GM18517 (cell line): ENCODE measurements at regions not wholly inside any gene's neighbourhood (a gene's known extent, or its start where the extent isn't known, plus 50 kb on each side); places are given as distances from the start of the nearest gene placed in this dataset.

Experiments
- ATAC-seq: cut with Tn5 transposase; IDR thresholded peaks from one replicate; pipeline ENCODE4 v1.9.1; 2021; ENCODE audit warnings: mild to moderate bottlenecking, moderate library complexity; ENCODE audit not compliant: unreplicated experiment

DNA sequence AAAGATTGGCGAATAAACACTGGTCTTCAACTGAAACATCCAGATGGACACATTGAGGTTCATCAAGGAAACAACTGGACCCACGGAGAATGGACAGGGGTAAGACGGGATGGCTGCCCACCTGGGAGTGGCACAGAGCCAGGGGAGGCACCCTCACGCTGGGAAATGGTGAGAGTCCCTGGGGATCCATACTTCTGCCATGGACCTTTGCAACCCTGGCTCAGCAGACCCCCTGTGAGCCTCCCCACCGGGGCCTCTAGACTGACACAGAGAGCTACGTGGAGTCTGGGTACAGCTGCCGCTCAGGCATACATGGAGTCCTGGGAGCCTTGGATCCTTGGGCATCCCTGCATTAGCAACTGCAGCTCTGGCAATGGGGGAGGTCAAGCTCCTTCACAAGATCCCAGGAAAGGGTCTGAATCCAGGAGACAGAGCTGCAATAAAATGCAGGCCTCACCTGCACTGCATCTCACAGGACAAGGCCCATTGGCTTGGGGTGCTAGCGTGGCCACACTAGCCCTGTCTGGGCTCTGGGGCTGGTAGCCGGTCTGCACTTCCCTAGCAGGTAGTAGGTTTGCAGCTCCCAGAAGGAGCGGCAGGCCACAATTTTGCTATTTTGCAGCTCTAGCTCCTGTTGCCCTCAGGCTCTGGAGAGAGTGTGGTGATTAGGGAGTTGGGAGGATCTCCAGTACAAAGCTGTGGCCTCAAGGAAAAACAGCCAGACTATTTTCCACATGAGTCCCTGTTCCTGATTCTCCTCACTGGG, 496.4 kb upstream of the LRRC4C start:
- ATAC-seq = no peak

DNA sequence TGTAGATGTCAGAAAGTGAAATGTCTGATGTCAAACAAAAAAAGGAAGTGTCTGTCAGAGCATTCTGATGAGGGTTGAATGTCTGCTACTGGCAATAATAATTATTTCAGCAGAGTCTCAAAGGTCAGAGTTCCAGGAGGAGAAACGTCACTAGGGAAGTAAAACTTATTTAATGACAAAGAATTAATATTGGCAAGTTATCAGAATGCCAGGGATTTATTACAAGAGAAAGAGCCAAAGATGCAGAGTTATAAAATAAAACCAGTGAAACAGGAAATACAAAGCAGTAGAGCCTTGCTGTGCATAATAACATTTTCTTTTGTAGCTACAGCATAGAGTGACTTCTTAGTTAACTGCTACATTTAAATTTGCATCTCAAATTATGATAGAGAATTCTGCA, 504.0 kb upstream of the LRRC4C start:
- ATAC-seq = no peak

DNA sequence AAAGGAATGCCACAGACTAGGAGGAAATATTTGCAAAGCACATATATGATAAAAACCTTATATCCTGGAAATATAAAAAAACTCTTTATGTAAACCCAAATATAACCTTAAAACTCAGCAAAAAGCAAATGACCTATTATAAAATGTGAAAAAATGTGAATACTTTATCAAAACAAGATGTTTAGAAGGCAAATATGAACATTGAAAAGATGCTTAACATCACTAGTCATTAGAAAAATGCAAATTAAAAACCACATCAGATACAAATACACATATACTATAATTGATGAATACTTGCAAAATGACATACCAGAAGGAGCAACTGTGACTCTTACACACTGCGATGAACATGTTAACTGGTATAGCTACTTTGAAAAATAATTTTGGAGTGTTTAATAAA, 511.2 kb upstream of the LRRC4C start:
- ATAC-seq = no peak

DNA sequence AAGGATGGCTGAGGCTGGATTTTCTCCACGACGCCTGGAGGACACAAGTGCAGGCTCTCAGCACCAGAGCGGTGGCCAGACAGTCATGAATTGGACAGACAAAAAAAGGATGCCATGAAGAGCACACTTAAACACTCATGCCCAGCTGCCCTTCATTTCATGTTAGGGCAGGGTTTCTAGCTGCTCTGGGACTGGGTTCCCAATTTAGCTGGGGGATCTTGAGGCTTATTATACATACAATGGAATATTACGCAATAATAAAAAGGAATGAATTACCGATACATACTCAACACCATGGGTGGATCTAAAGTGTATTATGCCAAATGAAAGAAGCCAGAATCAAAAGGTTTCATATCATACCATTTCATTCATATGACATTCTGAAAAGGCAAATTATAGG, 512.1 kb upstream of the LRRC4C start:
- no peak for ATAC-seq

DNA sequence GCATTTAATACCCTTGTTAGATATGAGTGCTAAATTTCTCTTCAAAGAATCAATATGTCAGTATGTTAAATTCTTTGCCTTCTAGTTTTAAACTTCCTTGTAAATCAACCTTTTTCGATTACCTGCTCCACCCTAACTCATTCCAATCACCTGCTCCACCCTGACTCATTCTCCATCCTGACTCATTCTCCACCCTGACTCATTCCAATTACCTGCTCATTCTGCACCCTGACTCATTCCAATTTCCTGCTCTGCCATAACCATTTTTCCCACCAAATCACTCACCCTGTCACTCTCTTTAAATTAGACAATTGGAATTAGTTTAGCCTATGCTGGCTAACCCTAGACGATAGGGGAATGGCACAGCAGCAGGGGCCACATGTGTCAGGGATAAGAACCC, 519.5 kb upstream of the LRRC4C start:
- no peak for ATAC-seq

DNA sequence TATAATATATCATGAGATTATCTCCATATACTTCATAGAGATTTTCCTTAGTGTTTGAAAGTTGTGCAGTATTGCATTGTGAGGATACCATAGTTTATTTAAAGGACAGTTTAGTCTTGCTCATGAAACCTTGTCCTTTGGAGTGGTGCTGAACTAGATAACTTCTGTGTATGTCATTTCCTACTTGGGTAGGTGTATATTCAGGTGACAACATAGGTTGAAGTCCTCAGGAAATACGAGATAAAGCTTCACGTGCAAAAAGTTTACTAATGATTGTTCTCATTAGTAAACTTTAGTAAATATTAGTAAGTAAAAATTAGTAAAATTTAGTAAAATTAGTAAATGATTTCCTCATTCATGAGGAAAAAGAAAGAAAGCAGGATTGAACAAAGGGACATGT, 521.3 kb upstream of the LRRC4C start:
- ATAC-seq = no peak

DNA sequence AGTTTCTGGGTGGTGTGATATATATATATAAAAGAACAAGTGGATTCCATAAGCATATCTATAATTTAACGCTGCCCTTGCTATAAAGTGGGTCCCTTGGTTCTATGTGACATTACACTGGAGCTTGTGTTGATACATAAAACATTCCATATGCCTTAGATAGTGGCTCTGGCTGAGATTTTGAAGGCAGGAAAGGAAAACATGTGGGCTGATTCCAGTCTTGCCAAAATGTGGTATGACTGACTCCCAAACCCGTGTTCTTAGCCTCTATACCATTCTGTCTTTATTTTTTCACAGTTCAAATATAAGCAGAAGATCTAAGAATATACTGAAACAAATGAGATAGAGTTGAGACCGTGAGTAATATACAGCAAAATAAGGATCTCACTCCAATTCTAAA, 522.8 kb upstream of the LRRC4C start:
- ATAC-seq = no peak

DNA sequence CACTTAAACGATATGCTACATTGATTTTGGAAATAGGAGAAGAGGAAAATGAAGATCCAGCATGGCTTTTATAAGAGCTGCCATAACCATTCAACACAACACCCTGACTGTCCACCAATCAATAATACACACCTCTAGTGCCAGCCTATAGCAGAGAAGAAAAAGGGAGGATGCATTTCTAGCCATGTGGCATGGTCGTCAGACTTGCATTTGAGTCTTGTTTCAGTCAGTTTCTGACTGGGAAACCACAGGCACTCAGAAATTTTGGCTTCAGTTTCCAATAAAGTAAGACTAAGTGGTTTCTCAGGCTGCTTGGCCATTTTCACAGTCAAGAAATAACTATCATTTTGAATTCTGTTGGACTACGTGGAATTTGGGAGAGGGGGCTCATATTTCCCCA, 523.5 kb upstream of the LRRC4C start:
- no peak for ATAC-seq

DNA sequence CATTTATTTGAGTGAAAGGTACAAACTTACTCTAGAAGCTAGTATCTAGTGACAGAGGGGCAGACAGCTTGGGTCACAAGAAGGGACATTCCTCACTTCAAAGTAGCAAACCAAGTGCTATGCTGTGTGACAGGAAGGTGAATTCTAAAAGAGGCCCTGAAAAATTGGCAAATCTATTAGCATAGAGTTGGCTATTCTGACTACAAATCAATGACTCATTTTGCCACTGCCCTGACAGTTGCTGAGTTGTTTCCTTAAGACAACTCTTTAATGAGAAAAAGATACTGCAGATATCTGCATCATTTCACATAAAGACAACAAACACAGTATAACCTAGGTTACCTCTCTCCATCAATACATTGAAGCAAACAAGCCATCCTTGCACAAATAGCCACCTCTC, 524.0 kb upstream of the LRRC4C start:
- no peak for ATAC-seq

DNA sequence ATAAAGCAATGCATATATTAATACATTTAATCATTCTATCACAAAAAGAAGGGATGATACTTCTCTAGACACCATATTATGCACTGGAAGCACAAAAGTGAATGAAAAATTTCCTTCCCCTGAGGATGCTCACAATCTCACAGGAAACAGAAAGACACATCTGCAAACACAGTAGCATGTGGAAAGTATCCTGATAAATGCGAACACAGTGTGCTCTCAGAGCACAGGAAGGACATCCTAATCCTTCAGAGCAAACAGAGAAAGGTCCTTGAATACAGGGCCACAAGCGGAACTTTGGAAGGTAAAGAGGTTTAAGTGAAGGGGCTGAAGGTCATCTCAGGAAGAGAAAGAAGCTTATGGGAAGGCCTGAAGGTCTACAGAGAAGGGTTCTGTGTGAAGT, 524.6 kb upstream of the LRRC4C start:
- ATAC-seq = no peak

DNA sequence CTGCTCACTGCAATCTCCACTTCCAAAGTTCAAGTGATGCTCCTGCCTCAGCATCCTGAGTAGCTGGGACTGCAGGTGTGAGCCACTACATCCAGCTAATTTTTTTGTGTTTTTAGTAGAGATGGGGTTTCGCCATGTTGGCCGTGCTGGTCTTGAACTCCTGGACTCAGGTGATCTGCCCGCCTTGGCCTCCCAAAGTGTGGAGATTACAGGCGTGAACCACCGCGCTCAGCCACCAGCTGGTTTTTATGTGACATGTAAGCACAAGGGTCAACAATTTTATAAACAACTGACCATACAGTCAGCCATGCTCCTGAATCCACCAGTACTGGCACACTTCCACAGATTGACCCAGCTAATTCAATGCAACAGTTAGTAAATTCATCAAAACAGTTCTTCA, 526.3 kb upstream of the LRRC4C start:
- no peak for ATAC-seq

DNA sequence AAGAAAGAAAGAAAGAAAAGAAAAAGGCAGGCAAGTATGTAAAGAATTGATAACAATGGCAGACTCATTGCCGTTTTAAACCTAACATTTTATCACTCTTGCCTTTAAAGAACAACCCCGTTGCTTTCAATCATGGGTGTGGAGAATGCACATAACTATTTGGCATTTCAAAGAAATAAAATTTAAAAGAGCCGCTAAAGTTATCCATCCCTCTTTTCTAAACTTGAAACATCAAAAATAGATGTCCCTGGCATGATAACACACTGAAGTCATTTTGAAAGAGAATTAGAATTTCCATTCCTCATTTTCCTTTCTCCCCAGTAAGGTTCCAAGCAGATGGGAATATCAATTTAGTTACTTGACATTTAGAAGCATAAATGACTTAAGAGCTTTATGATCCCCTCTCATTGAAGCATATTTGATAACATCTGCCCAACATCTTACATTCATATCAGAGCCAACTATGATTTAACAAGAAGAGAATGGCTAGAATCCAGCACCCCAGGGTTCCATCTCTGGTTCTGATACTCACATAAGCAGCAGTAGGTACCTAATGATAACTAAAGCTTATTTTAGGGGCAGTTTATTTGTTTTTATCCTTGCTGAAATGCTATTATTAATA, 529.6 kb upstream of the LRRC4C start:
- ATAC-seq = no peak

DNA sequence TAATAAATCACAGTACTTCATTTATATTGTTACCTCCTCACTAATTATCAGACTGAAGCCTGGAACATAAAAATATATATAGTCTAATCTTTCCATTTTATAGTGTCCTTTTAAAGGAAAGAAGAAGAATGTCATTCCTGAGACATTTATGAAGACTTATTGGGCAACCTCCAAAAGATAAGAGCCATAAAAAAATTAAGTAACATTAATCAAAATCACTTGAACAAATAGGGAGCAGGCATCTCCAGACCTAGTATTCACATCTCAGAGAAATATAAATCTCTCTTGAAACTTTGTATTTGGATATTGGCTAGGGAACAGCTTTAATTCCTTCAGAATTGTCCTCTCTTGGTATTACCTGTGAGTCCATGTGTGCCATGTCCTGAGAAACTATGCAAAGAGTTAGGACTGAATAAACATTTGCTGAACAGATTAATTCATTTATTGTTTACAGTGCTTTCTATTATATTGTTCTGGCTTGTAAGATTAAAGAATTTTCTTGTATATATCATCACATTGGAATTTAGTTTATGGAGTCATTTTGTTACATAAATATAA, 530.5 kb upstream of the LRRC4C start:
- no peak for ATAC-seq

DNA sequence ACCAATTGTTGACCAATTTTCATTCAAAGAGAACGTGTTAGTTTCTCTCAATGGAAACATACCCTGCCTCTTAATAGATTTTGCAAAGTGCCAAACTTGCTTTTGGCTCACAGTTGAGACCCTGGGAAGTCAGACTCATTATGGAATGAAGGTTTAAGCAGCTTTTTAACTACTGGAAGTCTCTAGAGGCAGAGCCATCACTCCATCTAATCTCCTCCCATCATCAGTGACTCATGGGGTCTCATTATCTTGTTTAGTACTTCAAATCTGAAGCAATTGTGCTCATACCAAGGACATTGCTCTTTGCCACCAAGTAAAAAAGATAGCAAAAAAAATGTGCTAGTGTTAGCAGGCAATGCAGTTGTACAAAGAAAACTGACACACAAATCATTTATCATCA, 537.1 kb upstream of the LRRC4C start:
- ATAC-seq = no peak

DNA sequence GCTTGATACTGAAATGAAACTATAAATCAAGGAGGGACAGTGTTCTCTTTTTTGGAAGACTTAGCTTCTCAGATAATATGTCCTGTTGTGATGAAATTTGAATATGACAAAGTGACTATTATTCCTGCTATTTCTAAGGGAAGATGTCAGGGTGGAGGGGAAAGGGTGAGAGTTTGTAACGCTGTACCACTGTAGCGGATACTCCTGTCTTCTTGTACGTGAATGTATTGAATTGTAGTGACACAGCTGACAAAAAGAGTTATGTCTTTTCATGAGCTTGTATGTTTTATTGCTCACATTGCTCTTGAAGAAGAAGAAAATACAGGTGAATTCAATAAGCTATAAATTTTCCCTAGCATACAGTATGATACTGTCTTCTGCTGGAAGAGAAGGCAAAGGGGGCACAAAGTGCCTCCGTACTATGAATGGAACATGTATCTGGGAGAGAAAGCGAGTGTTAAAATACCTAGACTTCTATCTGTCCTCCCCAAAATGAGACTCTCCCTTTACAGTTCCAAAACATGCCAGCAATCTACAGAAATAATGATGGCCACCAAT, 538.5 kb upstream of the LRRC4C start:
- no peak for ATAC-seq

DNA sequence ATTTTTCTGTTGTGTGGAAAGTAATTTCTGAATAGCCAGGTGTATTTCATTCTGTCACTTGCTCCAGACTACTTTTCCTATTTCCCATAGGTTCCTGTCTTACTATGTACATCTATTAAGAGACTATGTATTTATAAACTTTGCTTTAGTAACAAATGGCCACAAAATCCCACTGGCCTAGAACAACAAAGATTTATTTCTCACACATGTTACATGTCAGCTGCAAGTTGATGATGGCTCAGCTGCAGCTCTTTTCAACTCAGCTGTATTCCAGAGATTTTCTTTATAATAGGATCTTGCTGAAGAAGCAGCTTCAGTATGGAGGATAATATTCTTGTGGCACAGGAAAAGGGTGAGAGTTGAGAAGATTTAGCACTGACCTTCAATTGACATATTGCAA, 539.6 kb upstream of the LRRC4C start:
- no peak for ATAC-seq

DNA sequence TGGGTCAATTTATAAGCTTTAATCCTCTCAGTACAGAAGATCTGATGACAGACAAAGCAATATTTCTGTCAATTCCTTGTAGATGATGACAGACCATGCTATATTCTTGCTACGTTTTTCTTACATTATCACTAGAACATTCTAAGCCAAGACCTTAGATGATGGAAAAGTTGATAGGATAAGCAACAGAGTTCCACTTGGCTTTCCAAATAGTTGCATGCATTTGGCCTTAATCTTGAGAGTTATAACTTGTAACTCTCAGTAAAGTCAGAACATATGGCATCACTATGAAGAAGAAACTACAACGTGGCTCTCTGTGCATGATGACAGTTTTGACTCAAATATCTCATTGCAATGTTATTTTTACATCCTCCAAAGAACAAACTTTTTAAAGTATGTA, 544.3 kb upstream of the LRRC4C start:
- ATAC-seq = no peak

DNA sequence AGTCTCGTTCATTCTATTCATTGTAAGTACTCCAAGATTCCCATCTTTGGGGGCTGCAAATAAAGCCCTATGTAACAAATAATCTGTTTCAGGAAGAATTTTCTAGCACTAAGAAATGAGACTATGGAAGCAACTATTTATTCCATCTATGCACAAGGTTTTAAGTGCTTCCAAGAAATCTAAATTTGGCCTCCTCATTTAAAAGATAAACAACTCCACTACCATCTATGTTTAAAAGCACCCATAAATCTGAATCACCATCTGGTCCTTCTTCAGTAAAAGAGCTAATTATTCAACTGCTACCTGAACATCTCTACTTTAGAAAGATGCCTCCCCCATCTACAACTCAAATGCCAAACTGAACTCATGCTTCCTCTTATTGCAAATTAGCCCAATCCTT, 547.3 kb upstream of the LRRC4C start:
- ATAC-seq = no peak

DNA sequence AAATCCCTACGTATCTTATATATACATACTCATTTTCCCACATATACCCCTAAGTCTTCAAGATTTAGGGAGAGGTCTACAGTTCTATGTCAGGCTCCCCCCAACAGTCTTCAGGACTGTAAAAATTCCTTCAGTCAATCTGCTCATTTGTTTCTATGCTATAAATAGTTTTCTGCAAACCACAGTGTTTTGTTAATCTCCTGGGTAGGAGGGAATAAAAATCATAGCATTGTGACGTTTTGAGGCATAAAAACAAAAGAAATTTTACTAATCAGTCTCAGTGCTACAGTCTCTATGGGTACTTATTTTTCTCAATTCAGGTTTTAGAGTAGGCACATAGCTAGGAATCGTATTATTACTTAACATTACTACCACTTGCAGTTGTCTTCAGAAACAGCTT, 552.8 kb upstream of the LRRC4C start:
- no peak for ATAC-seq

DNA sequence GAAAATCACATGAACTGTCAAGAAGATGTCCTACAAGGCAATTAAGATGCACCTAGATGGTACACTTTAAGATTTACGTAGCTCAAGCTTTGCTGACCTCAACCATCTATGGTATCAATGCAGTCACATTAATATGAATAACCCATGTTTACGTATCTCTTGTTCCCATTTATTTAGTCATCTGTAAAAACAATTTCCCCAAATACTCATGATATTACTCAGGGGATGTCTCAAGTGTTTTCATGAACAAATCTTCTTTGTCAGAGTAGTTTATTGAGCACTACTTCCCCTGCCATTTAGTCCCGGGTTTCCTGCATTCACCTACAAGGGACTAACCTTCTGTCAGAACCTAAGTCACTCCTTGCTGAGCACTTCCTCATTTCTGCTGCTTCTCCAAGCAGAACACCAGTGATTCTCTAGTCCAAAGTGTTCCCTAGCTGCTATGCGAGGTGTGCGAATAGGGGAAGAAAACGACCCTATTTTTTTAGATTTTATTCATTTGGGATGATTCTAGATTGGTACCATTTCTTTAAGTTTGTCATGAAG, 554.3 kb upstream of the LRRC4C start:
- no peak for ATAC-seq

DNA sequence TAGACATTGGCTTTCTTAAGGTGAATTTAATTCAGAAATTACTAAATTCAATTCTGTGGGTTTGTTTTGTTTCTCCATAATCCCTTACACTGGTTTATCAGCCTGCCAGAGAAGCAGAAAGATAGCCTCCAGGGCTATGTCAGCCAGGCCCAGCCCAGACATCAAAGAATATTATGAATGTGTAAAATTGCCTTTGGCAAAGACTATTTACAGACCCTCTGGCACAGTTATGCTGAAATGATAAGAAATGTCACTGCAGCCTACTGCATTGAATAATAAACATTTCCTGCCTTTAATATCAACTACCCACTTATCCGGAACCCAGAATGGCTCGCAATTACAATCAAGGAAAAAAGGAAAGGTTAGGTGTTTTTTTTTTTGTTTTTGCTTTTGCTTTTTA, 562.5 kb upstream of the LRRC4C start:
- ATAC-seq = no peak

DNA sequence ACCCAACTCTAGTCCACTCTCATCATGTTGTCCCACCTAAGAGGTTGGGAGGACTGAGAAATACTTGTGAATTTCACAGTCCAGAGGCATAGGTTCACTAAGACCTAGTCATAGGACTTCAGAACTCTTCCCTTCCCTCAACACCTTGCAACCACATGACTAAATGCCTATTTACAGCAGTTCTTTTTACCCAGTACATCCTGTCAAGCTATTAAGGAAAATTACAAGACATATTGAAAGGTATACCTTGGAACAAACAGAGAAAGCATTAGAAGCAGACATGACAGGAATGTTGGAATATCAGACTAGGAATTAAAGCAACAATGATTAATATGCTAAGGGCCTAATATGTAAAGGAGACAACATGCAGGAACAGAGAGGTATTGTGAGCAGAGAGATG, 563.8 kb upstream of the LRRC4C start:
- no peak for ATAC-seq
